HG03439 (cell line): ENCODE measurements at regions not wholly inside any gene's neighbourhood (a gene's known extent, or its start where the extent isn't known, plus 50 kb on each side); places are given as distances from the start of the nearest gene placed in this dataset.
"Not testable (repeated sequence)": the region's sequence is repeated elsewhere in the genome, so short reads cannot be mapped to it uniquely, and the experiment has no call there.

ENCODE experiments used
- ATAC-seq: cut with Tn5 transposase; IDR thresholded peaks from one replicate; pipeline ENCODE4 v1.9.1; 2021; ENCODE audit warnings: mild to moderate bottlenecking, moderate library complexity; ENCODE audit not compliant: unreplicated experiment

DNA sequence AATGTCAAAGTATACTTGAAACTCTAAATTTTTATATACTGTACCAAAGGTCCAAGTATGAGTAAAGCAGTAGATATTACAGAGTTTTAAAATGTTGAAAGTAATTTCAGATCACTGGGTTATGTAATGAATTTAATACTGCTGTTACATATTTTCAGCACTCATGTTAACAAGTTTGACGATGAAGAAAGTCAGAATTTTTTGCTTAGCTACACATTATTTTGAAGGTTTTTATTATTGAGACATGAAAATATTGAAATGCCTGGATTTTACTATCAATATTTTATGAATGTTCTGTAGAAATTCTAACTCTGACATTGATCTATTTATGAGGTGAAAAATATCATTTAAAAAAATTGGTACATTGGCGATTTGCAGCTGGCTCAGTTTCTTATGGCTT, 1030.3 kb downstream of the FSCB start:
- ATAC-seq = no peak

DNA sequence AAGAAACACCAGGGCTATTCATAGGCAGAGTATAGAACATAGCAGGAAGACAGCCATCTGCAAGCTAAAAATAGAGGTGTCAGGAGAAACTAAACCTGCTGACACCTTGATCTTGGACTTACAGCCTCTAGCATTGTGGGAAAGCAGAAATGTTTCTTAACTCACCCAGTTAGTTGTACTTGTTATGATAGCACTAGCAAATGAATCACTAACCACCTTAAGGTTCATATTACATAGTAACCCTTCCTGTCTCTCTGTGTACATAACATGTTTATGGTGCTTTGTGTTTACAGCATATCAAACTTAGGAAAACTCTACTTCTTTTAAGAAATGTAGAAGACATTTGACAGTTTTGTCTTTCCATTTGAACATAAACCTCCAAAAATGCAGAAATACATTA, 1031.3 kb downstream of the FSCB start:
- no peak for ATAC-seq

DNA sequence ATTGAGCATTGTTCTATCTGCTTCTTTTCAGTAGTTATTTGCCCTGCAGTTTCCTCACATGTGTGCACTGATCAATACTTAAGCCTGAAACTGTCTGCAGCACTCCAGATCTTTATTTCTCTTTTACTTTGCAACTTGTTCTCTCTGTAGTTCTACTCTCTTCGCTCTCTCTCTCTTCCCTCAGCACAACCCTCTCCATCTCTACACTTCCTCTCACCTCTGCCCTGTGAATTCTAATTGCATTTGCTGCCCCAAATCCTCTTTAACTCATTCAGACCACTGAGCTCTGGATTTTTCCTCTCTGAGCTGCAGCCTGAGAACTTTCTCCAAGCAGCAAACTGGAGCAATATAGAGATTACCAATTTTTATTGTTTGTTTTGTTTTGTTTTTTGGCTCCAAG, 1035.5 kb downstream of the FSCB start:
- no peak for ATAC-seq

DNA sequence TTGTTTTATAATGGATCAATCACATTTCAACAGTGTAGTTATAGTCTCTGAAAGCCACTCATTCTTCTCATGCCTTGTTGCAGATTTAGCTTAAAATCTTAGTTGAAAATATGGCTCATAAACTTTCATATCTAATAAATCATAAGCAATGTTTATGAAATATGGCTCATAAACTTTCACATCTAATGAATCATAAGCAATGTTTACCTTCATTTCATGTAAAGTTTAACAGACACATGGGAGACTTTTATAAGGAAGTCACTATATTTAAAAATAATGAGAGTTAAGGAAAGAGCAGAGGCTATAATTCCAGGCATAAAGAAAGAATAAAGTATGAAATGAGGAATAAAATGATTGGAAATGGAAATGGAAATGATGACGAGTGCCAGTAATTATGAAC, 1042.1 kb downstream of the FSCB start:
- ATAC-seq = no peak

DNA sequence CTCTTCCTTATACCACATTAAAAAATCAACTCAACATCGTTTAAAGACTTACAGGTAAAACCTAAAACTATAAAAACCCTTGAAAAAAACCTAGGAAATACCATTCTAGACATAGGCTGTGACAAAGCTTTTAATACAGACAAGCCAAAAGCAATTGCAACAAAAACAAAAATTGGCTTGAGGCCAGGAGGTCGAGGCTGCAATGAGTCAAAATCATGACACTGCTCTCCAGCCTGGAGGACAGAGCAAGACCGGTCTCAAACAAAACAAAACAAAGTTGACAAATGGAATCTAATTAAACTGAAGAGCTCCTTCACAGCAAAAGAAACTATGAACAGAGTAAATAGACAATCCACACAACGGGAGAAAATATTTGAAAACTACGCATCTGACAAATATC, 1057.8 kb downstream of the FSCB start:
- no peak for ATAC-seq

DNA sequence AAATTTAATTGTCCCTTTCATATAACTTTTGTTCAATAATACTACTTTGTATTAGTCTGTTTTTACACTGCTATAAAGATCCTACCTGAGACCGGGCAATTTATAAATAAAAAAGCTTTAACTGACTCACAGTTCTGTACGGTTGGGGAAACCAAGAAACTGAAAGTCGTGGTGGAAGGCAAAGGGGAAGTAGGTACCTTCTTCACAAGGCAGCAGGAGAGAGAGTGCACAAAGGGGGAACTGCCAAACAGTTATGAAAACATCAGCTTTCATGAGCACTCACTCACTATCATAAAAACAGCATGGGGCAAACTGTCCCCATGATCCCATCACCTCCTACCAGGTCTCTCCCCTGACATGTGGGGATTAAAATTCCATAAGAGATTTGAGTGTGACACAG, 1069.0 kb downstream of the FSCB start:
- no peak for ATAC-seq

DNA sequence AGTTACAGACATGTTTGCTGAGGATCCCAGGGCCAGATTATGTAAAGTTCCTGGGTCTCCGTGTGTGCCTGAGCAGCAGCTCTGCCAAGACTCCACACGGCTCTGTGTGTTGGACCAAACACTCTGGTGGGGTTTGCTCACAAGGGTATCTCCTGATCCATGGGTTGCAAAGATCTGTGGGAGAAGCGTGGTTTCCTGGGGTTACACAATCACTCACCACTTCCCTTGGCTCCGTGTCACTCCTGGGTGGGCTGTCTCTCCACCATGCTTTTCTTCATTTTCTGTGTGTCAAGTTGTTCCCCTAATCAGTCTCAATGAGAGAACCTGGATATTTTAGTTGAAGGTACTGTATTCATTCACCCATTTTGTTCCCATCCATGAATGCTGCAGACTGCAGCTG, 1088.8 kb downstream of the FSCB start:
- no peak for ATAC-seq

DNA sequence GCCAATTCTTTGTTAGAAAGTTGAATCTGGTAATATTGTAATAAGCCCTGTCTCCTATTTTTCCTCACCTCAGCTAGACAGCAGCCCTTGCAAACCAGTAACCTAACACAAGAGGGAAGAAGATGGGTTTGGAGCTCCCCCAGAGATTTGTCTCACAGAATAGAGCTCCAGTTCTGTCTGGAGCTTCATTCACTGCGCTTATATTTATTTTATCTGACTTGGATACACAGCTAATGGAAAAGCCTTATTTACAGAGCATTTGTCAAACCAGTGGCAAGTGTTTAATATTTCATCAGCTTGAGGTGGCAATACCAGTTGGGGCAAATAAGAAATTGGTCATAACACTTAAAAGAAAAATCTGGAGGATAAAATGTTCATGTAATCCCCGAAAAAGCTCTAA, 1094.0 kb downstream of the FSCB start:
- no peak for ATAC-seq

DNA sequence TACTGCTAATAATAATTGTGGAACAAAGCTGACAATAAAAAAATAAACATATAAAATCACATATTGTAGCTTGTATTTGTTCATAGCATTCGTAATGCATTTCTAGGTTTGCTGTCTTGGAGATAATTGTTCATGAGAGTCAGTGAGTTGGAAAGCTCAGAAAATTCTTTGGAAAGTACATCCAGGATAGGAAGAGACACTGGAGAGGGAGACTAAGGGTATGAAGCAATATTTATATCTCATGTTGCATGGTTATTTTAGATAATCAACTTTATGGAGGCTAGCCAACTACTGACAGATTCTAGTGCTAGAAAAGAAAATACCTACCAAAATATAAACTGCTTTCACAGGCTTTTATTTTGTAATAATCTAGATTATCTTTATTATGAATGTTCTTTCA, 1095.2 kb downstream of the FSCB start:
- ATAC-seq = no peak

DNA sequence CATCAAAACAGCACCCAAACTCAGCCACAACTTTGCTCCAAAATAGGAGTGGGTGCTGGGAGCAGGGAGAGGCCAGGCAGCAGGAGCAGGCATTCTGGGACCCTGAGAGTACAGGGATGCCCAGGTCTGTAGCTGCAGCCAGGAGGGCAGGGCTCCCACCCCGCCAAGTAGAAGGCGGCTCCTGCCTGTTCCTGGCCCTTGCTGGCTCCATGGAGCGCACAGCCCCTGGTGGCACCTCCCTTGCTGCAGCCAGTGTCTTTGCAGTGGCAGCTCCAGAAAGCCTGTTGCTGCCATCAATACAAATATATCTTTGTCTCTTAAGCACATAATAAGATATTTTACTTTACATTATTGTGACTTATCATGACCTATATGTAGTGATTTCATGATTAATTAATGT, 1096.5 kb downstream of the FSCB start:
- ATAC-seq = no peak

DNA sequence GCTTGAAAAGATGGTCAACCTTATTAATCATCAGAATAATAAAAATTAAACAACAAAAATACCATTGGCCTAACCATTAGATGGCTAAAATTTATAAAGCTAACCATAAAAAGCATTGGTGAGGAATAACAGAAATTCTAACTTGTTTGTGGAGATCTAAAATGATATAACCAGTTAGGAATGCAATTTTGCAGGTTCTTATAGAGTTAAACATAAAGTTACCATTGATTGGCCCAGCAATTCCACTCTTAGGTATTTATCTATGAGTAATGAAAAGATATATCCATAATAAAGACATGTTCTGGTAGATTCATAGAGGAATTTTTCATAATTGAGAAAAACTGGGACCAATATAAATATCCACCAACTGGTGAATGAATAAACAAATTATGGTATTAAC, 1098.6 kb downstream of the FSCB start:
- ATAC-seq = no peak

DNA sequence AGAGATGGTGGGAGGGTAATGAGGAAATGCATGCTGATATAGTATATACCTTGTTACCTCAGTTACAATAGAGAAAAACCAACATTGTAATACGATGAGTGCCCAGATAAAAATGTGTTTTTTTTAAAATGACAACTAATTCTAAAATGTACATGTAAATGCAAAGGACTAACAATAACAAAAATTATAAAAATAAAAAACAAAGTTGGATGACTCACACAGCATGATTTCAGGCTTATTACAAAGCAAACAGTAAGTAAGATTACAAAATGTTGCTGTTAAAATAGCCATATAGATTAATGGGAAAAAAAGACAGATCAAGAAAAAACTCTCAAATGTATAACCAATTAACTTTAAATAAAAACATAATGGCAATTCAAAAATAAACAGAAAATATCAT, 1099.4 kb downstream of the FSCB start:
- ATAC-seq = no peak

DNA sequence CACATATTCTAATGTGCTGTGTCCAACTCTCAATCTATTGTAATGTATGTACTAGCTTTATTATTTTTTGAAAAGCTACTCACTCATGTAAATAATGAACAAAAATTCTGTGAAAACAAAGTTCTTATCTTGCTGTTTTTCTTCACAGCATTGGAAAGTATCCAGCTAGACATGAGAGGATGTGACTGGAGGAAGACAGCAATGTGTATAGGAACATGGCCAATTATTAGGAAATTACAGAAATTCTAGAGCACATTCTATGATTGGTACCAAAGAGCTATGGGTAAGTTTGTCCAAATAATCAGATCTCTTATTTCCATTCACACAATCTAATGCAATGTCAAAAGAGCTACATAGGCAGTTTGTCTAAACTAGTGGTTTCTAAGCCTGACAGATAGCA, 1100.2 kb downstream of the FSCB start:
- no peak for ATAC-seq

DNA sequence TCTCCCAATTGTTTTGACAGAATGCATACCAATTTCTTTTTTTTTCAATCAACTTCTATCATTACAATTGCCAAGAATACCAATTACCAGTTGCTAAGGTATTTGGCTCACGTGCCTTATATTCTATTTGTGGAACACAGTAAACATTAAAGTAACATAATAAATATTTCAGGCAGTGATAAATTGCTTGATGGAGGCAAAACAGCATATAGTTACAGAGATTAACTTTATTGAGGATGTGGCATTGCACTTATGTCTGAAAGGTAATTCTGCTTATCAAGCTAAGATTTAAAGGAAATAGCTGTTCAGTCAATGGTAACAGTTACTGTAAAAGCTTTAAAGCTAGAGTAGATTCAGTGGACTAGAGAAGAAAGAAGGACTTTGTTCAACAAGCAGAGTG, 1107.8 kb downstream of the FSCB start:
- no peak for ATAC-seq

DNA sequence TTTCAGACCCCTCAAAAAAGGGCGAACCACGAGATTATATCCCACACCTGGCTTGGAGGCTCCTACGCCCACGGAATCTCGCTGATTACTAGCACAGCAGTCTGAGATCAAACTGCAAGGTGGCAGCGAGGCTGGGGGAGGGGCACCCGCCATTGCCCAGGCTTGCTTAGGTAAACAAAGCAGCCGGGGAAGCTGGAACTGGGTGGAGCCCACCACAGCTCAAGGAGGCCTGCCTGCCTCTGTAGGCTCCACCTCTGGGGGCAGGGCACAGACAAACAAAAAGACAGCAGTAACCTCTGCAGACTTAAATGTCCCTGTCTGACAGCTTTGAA, 1136.6 kb downstream of the FSCB start:
- not testable (repeated sequence) for ATAC-seq

DNA sequence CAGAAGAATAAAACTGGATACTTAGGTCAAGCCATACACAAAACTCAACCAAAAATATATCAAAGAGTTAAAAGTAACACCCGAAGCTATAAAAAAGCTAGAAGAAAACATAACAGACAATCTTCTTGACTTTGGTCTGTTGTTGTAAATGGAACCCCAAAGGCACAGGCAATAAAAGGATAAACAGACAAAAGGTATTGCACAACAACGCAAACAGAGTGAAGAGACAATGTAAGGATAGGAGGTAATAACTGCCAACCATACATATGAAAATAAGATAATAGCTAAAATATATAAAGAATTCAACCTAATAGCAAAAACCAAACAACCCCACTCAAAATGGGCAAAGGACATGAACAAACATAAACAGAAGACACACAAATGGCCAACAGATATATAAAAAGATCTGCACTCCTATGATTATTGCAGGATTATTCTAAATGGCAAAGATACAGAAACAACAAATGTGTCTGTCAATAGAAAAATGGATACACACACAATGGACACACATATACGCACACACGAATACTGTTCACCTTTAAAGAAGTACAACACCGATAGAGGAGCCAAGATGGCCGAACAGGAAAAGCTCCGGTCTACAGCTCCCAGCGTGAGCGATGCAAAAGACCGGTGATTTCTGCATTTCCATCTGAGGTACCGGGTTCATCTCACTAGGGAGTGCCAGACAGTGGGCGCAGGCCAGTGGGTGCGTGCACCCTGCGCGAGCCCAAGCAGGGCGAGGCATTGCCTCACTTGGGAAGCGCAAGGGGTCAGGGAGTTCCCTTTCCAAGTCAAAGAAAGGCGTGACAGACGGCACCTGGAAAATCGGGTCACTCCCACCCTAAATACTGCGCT, 1137.1 kb downstream of the FSCB start:
- no peak for ATAC-seq

DNA sequence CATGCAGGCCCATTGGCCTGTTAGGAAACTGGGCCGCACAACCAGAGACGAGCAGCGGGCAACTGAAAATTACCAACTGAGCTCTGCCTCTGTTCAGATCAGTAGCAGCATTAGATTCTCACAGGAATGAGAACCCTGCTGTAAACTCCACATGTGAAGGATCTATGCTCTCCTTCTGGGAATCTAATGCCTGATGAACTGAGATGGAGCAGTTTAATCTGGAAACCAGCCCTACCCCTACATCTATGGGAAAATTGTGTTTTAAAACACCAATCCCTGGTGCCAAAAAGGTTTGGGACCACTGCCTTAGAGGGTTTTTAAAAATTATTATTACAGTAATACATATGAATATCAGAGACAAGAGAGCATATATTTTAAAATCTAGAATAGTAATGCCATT, 1144.5 kb downstream of the FSCB start:
- ATAC-seq = no peak

DNA sequence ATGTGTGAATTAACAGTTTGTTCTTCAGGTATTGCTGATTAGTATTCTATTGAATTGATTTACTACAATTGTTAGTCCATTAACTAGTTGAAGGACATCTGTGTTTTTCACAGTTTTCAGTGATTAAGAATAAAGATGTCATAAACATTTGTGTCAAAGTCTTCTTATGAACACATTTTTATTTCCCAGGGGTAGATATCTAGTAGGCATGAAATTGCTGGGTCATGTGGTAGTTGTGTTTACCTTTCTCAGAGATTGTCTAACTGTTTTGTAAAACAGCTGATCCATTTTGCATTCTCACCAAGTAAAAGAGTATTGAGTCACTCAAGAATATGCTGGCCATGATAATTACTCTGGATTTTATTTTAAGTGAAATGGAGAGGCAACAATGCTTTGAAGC, 1145.3 kb downstream of the FSCB start:
- ATAC-seq = no peak

DNA sequence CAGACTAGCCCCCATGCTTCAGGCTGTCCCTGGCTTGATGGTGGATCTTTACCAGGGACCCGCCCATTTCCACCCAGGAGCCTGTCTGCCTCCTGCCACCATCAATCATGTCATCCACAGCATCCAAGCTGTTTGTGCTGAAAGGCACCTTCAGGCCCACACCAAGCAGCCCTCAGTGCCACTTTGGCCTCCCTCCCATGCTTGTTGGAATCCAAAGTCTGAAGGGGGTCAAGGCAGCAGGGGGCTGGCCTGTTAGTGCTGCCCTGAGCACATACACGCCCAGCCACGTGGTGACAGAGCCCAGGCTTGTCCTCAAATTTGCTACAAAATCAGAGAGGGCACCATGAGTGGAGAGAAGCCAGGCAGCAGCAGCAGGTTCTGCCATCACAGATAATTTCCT, 1146.8 kb downstream of the FSCB start:
- ATAC-seq = no peak

DNA sequence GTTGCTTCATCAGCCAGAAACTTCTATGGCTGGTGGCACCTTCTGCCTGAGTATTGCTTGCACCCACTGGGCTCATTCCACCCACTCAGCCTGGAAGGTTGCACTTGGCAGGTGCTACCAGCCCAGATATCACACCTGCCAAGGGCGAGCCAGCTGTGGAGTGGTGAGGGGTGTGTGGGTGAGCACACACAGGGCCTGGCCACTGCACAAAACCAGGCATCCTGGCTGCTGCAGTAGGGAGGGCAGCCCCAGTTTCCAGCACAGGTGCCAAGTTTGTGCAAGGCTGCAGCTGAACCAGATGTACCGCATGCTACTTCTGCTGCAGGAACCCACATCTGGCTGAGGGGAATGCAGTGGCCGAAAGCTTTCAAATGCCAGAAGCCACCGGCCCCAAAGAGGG, 1147.8 kb downstream of the FSCB start:
- no peak for ATAC-seq

DNA sequence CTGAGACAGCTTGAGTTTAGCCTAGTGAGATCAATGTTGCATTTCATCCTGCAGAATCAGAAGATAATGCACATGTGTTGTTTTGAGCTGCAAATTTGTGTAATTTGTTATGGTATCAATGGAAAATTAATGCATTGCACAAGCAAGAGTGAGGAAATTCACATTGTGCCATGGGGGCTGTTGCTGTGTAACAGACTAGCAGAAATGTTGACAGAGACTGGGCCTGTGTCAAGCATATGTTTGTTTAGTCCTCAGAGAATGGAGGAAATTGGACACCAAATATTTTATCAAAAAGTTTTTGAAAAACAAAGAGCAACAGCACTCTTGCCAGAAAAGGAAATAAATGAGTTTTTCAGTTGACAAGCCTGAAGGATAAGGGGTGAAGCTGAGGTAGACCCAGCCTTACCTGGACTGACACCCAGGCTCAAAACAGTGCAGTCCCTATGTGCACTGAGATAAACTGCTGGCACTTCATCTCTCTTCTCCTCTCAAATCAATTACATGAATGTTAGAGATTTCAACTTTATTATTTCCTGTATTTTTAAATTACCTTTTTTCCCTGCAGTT, 1150.0 kb downstream of the FSCB start:
- no peak for ATAC-seq

DNA sequence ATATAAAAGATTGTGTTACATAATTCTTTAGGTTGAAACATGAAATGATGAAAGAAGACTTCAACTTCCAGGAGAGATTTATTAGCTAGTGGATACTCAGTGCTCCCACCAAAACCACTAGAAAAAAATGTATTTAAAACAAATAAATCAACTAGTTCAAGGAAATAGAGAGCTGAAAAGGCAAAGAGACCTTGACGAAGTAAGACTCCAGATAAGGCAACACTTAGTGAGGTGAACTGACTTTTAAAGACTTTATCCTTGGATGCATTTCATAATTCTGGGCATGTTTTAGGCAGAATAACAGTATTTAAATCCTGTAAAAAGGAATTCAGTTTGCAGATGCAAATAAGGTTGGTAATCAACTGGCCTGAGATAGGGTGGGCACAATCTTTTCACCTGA, 1150.7 kb downstream of the FSCB start:
- no peak for ATAC-seq

DNA sequence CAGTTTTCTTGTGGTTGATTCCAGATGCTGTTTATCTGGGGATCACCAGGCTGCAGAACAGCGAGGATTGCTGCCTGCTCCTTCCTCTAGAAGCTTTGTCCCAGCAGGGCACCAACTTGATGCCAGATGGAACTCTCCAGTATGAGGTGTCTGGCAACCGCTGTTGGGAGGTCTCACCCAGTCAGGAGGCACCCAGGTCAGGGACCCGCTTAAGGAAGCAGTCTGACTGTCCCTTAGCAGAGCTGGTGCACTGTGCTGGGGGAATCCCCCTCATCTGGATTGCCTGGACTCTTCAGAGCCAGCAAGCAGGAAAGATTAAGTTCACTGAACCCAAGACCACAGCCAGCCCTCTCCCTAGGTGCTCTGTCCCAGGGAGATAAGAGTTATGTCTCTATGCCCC, 1165.2 kb downstream of the FSCB start:
- ATAC-seq = no peak
